ENCODE measurements at regions not wholly inside any gene's neighbourhood (a gene's known extent, or its start where the extent isn't known, plus 50 kb on each side); places are given as distances from the start of the nearest gene placed in this dataset.

DNA sequence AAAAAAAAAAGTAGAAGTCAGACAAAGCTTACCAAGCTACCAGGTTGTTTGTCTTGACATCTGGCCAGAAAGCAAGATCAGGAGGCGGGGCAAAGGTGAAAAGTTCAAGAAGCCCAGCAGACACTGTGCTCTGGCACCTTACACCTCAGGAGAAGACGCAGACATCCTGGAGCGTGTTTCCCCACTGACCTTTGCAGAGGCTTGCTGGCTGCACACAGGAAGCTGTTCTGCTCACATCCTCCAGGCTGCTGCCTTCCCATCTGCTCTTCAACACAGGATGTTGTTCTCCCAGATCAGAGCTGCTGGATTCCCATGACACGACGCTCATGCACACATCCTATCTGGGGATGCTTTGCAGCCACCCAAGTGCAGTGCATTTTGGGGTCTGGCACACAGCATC lies 174.4 kb upstream of the KIAA1217 start:
- no peaks in the 10 kb centered on the region for H3K36me3 ChIP-seq (replicated peaks in 1 of 2)
- H3K27me3 ChIP-seq = no peaks in the 10 kb centered on the region
- H3K4me3 ChIP-seq = no peak overlapping the region
- 52 to 68% (median 63%) methylated on average over 3 to 5 of the region's 5 CpGs for WGBS, 4 donors
- peak overlapping the region in 1 of 5 donors; percentile 44 for H3K27ac ChIP-seq
- no peaks in the 10 kb centered on the region for H3K4me1 ChIP-seq (replicated peaks in 1 of 2)
- DNase-seq = peak; percentile 18 to 71 (median 33)
- TF ChIP-seq POLR2A (IDR thresholded peaks at IDR 0.05) (no peak), CTCF (IDR thresholded peaks at IDR 0.05) (no peak)
- intact Hi-C loops (cut with DNase I) = no loop called here
- no peaks in the 10 kb centered on the region for H3K9me3 ChIP-seq (replicated peaks in 1 of 3)

DNA sequence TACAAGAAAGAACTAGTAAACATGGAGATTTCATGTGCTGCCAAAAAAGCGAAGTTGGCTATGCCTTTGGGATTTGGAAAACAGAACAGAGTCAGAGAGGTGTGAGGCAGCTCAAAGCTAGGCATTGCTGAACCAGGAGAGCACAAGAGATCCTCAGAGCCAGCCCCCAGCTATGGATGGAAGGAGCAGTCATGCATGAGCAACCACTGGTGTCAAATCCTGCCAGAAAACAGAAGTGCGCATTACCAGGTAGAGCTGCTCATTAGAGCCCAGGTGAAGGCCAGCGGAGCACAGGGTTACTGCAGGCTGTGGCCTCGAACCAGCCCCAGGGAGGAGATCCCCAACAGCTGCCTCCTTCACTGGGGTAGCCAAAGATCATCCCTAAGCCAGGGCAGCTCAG lies 173.2 kb upstream of the KIAA1217 start:
- no peaks in the 10 kb centered on the region for H3K4me1 ChIP-seq (replicated peaks in 1 of 2)
- TF ChIP-seq CTCF (IDR thresholded peaks at IDR 0.05) = no peak
- no peak for TF ChIP-seq POLR2A (IDR thresholded peaks at IDR 0.05)
- no peaks in the 10 kb centered on the region for H3K36me3 ChIP-seq (replicated peaks in 1 of 2)
- no peak for DNase-seq
- no peak overlapping the region for H3K4me3 ChIP-seq
- H3K9me3 ChIP-seq (replicated peaks in 1 of 3) = no peaks in the 10 kb centered on the region
- intact Hi-C loops (cut with DNase I) = no loop called here
- no peak overlapping the region for H3K27ac ChIP-seq
- WGBS, 4 donors = 78 to 86% (median 80%) methylated on average over 4 of the region's 4 CpGs
- H3K27me3 ChIP-seq = no peaks in the 10 kb centered on the region

- no peak overlapping the region for H3K4me3 ChIP-seq
- H3K36me3 ChIP-seq (replicated peaks in 1 of 2) = no peaks in the 10 kb centered on the region
- no peak overlapping the region for H3K27ac ChIP-seq
- no peak for DNase-seq
- 70 to 87% (median 80%) methylated on average over 5 of the region's 5 CpGs for WGBS, 4 donors
- peaks cover 0 to 5% (median 0%) of the 10 kb centered on the region in 3 donors for H3K9me3 ChIP-seq (replicated peaks in 1 of 3)
- H3K27me3 ChIP-seq = no peaks in the 10 kb centered on the region
- H3K4me1 ChIP-seq (replicated peaks in 1 of 2) = no peaks in the 10 kb centered on the region
- TF ChIP-seq POLR2A (IDR thresholded peaks at IDR 0.05) = no peak
- TF ChIP-seq CTCF (IDR thresholded peaks at IDR 0.05) = no peak
- intact Hi-C loops (cut with DNase I) = no loop called here
These were observed 169.6 kb upstream of the KIAA1217 start for GRCh38 chr10:24039315-24039714.

DNA sequence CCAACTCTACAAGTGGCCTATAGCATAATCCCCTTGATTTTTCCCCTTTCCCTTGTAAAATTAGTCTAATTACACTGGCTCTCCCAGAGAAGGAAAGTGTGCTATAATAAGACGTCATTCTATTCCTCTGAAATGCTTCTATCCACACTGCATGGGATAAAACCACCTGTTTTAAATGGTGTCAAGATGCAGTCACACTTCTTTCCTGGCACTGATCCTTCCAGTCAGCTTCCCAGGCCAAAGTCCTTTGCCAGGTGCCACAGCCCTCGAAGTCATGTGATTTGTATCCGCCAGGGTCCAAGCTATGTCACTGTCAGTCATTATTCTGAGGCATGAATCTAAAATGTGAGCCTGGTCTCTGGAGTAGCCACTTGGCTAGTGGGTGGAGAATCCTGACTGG lies 169.0 kb upstream of the KIAA1217 start:
- TF ChIP-seq CTCF (IDR thresholded peaks at IDR 0.05) = no peak
- no peak for TF ChIP-seq POLR2A (IDR thresholded peaks at IDR 0.05)
- Histone ChIP-seq H3K27ac (no peak overlapping the region), H3K9me3 (replicated peaks in 1 of 3) (peaks cover 0 to 5% (median 0%) of the 10 kb centered on the region in 3 donors), H3K27me3 (no peaks in the 10 kb centered on the region), H3K4me1 (replicated peaks in 1 of 2) (no peaks in the 10 kb centered on the region), H3K4me3 (no peak overlapping the region), H3K36me3 (replicated peaks in 1 of 2) (no peaks in the 10 kb centered on the region)
- 68 to 85% (median 80%) methylated on average over 3 of the region's 3 CpGs for WGBS, 4 donors
- intact Hi-C loops (cut with DNase I) = no loop called here
- no peak for DNase-seq
